GM12875 (cell line): ENCODE measurements at regions not wholly inside any gene's neighbourhood (a gene's known extent, or its start where the extent isn't known, plus 50 kb on each side); places are given as distances from the start of the nearest gene placed in this dataset.

Experiments
- H3K4me3 ChIP-seq: one replicate; pipeline ENCODE4 v1.5.1; 2011; ENCODE audit warnings: low read depth, low read length, control low read depth
- TF ChIP-seq, protein P1 (sequence below): IDR thresholded peaks from 2 replicates; pipeline ENCODE4 v1.5.1; 2011; ENCODE audit warnings: low read depth, mild to moderate bottlenecking, control low read depth, inconsistent platforms, low read length, moderate library complexity, borderline replicate concordance; ENCODE audit not compliant: insufficient read depth

DNA sequence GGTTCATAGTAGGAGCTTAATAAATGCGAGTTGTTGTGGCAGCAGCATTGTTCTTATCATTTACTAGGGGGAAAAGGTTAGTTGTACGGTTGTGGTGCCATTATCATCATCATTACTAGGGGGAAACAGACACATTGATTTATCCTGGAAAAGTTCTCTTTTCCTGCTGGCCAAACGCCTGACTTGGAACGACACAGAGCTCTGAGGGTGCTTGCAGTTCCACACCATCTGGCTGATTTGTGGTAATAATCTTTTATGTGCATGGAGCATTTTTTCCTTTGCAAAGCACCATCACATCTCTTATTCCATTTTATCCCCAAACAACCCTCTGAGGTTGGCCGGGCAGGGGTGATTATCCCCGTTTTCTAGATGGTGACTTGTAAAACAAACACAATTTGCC lies 219.4 kb downstream of the BUB3 start:
- H3K4me3 ChIP-seq = no peak overlapping the region
- TF ChIP-seq, protein P1, sequence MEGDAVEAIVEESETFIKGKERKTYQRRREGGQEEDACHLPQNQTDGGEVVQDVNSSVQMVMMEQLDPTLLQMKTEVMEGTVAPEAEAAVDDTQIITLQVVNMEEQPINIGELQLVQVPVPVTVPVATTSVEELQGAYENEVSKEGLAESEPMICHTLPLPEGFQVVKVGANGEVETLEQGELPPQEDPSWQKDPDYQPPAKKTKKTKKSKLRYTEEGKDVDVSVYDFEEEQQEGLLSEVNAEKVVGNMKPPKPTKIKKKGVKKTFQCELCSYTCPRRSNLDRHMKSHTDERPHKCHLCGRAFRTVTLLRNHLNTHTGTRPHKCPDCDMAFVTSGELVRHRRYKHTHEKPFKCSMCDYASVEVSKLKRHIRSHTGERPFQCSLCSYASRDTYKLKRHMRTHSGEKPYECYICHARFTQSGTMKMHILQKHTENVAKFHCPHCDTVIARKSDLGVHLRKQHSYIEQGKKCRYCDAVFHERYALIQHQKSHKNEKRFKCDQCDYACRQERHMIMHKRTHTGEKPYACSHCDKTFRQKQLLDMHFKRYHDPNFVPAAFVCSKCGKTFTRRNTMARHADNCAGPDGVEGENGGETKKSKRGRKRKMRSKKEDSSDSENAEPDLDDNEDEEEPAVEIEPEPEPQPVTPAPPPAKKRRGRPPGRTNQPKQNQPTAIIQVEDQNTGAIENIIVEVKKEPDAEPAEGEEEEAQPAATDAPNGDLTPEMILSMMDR = no peak

DNA sequence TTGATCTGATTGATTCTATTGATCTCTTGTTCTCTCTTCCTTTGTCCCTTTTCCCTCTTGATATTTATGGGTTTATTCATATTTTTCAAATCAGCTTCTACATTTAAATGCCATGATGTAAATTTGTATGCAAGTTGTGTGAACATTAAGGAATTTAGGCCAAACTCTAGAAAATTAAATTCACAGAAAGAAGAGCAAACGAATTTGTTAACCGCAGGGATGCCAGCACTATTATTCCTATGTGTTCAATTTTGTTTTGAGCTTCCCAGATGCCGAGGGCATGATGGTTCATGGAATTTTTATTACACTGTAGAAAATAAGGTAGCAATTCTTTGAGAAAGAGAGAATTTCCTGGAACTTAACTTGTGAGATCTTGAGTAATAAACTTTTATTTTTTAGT lies 220.9 kb downstream of the BUB3 start:
- no peak overlapping the region for H3K4me3 ChIP-seq
- TF ChIP-seq, protein P1 = no peak

DNA sequence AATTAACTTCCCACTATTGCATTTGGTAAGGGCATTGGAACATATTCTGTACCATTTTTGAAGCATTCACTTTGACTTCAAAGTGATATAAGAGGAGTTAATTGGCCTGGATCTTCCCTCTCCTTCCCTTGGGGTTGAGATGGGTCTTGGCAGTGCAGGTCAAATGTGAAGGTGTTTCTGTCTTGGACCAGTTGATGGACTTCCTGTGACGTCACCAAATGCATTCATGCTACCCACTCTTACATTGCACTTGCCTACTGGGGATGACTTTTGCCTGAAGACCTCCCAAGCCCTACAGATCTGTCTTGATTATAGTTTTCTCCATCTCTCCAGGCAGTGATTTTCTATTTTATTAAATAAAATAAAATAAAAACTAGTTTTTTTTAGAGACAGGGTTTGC lies 221.5 kb downstream of the BUB3 start:
- TF ChIP-seq, protein P1 = no peak
- H3K4me3 ChIP-seq = no peak overlapping the region

DNA sequence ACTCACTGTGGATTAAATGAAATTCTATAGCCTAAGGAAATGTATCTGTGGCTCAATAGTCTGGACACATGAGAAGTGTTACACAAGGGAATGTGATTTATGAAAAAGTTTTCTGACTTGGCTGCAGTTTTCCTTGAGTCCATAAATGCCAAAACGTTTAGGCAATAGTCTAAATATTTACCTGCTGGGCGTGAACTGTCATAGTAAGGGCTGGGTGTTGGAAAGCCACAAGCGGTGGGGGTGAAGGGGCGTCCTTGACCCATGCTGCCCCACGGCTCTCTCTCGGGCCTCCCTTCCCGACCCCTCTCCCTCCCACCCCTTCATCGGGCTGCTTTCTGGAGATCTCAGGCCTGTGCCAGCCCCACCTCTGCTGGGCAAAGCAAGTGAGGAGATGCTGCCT lies 223.7 kb downstream of the BUB3 start:
- no peak overlapping the region for H3K4me3 ChIP-seq
- TF ChIP-seq, protein P1 = no peak

DNA sequence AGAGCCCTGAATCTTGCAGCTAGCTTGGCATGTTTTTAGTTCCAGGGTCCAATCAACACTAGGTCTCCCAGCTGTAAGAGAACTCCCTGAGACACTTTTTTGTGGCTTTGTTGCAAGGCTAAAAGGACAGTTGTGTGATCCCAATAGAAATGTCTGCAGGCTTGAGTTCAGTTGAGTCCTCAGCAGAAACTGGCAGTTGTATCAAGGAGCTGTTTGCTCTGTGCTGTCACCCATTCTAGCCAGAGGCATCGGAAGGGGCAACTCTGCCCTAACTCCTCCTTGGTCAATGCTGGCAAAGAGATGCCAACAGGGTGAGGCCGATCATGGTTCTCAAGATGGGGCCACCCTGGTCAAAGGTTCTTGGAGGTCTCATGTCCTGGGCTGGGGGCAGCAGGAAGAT lies 224.1 kb downstream of the BUB3 start:
- H3K4me3 ChIP-seq = no peak overlapping the region
- TF ChIP-seq, protein P1 = no peak

DNA sequence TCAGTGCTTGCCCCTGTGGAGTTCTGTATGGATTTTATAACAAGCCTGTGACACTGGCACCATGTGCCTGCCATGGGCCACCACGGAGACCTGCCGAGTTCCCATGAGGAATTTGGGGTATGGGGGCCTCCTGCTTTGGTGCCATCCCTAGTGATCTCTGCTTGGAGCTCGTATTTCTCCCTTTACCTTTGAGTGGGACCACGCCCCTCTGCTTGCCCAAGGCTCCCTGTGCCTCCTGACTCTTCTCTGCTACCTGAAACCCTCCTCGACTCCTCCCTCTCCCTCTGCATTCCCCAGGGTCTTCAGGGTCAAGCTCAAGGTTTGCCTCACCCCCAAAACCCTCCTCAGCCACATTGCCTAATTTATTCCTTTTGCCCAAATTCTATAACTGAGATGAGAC lies 225.0 kb downstream of the BUB3 start:
- TF ChIP-seq, protein P1 = no peak
- H3K4me3 ChIP-seq = no peak overlapping the region

DNA sequence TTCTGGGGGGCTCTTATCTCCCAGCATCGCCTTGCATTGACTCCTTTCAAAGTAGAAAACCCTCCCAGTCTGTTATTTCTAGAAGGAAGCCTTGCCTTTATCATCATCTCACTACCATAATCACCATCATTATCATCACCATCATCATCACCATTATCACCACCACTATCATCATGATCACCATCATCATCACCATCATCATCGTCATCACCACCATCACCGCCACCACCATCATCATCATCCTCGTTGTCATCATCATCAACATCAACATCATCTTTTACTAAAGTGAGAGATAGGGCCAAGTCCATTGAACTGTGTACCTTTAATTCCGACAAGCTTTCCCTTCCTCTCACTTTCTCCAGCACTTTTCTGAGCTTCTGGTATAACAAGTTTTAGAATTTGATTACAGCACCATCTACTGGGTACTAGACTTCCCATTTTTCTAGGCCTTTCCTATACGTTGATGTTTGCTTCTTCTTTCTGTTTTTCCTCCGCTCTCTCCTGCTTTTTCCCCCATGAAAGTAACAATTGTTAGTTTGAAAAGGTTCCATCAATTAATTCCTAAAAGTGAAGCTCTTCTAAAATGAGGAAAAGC lies 226.4 kb downstream of the BUB3 start:
- TF ChIP-seq, protein P1 = no peak
- H3K4me3 ChIP-seq = no peak overlapping the region
